Fibroblast of skin of left quadriceps (primary cell): ENCODE measurements at regions not wholly inside any gene's neighbourhood (a gene's known extent, or its start where the extent isn't known, plus 50 kb on each side); places are given as distances from the start of the nearest gene placed in this dataset.
"Not testable (repeated sequence)": the region's sequence is repeated elsewhere in the genome, so short reads cannot be mapped to it uniquely, and the experiment has no call there.

Experiments used
- DNase-seq, 2 experiments: peaks; one replicate each; pipeline ENCODE4 v3.0.0-alpha.2; 2013; ENCODE audit warnings: low read depth in 2 of 2

DNA sequence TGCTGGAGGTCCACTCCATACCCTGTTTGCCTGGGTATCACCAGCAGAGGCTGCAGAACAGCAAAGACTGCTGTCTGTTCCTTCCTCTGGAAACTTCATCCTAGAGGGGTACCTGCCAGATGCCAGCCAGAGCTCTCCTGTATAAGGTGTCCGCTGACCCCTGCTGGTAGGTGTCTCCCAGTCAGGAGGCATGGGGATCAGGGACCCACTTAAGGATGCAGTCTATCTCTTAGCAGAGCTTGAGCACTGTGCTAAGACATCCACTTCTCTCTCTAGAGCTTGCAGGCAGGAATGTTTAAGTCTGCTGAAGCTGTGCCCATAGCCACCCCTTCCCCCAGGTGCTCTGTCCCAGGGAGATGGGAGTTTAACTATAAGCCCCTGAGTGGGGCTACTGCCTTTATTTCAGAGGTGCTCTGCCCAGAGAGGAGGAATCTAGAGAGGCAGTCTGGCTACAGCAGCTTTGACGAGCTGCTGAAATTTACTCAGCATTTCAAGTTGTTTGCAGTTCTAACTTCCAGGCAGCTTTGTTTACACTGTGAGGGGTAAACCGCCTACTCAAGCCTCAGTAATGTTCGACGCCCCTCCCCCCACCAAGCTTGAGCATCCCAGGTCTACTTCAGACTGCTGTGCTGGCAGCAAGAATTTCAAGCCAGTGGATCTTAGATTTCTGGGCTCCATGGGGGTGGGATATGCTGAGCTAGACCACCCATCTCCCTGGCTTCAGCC lies 74.5 kb upstream of the GORAB start:
- not testable (repeated sequence) for DNase-seq

DNA sequence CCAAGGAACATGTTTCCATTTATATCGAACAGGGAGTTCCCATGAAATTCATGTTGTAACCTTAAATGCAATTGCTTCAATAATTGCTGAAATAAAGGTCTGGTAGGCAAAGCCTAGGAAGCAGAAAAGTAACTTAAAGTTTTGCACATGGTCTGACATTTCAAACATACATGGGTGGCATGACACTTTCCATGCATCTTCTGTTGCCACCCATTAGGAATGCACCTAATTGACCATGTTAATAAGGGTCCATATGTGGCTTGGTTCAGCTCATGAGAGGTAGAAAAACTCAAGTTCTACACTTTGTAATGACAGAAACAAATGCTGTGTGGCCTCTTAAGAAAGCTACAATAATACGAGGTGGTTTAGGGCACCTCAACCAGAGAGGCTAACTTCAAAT lies 72.0 kb upstream of the GORAB start:
- DNase-seq = no peak

DNA sequence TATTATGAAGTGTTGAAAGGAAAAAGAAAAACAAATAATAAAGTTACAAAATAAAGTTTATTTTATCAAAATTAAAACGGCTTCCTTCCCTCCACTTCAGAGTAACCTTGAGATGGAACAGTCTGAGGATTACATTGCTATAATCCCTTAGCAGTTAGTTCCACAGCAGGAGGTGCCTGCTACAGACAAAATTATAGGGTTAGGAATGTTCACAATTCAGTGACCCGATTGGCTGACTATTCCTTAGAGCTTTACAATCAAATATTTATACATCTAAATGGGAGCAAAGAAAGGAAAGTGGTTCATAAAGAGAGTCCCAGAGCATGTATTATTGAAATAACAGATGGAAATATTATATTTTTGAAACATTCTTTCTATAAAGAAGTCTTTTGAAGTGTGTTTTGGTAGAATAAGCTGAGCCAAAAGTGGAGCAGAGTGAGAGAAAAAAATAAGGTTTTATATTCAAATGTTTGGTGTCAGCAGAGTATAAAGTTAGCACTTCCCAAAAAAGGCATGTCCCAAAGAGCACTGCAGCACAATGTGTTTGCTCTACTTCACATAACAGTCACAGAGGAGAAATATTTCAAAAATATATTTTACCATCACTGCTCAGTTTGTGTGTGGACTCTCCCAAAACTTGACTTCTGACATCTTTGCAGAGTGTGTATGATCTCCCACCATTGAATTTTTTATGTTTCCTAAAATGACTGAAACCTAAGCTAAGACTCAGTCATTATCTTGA lies 71.4 kb upstream of the GORAB start:
- no peak for DNase-seq

DNA sequence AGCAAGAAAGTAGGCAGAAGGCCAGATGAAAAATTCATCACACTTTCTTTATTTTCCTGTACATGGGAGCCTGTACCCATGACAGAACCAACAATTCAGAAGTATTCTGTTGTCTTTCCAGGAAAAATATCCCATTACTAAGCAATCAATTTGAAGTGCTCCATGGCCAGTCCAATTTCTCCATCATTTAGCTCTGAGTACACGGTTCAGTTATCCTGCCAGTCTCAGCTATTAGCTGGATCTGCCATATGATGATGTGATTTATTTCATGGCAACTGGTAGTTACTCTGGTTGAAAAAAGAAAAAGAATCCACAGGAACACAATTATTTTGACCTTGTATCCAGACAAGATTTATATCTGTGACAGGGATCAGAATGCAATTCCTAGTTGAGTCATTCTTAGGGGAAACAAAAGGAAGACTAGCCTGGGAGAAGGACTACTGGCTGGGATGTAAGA lies 70.6 kb upstream of the GORAB start:
- DNase-seq = peak; percentile 62 to 70

DNA sequence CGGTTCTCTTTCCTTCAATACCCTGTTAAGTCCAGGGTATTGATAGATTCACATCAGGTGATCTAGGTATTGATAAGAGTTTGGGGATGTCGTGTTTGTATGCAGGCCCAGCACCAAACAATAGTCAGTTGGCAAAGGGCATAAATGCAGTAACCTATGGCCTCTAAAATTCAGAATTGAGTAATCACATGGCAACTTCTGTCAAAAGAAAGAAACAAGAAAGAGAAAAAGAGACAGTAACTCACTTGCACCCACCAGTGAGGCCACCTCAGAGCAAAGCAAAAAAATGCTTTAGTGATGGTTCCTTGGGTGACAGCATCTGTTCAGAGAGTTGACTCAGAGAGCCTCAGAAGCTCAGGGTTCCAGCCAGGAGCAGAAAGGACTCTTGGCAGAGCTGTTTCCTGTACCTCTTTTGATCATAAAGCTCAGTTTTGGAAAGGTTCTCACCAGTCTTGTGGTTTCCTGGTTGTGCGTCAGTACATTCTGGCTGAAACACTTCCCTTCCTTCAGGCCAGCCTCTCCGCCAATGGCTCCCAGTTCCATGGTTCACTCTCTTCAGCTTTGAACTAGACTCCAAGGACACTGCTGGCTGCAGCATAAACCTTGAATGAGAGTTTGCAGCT lies 70.1 kb upstream of the GORAB start:
- peak; percentile 74 for DNase-seq

DNA sequence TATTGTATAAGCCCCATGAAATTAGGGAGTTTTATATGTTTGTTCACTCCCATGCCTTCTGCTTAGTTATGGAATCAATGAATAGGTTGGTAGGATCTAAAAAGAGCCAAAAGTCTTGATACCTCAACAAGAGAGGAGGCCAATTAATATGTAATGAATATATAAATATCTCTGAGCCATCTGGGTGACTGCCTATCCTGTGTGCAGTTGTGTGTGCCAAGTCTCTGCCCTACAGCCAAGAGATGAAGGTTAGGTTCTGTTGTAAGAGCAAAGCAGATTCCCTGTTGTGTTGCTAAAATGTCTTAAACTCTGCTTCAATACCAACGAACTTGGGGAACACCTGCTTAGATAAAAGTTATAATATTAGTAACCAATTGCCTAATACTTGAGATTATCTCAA lies 61.8 kb upstream of the GORAB start:
- DNase-seq = no peak

DNA sequence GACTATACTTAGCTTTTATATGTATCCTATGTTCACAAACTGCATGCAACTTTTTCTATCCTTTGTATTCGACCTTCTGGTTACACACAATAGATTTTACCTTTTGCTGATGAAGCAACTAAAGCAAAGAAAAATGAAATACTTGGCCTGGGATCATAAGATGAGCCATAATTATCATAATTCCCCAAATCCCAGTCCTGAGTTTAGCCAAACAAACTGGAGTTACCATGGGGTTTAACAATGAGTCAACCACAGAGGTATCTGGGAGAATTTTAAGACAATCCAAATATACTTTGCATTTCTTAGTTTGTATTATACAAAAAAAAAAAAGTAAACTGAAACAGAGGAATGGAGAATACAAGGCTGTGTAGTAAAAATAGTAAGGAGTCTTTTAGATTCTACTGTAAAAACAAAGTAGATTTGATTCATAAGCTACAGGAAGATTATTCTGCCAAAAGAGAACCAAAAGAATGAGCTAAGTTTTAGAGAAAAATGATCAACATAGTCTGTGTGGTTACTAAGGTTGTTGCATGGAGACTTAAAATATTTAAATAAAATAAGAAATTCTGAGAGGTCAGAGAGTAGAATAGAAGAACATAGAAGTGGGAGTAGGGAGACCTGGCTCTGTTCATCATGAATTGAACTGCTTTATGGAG lies 60.4 kb upstream of the GORAB start:
- DNase-seq = peak; percentile 46 to 51

DNA sequence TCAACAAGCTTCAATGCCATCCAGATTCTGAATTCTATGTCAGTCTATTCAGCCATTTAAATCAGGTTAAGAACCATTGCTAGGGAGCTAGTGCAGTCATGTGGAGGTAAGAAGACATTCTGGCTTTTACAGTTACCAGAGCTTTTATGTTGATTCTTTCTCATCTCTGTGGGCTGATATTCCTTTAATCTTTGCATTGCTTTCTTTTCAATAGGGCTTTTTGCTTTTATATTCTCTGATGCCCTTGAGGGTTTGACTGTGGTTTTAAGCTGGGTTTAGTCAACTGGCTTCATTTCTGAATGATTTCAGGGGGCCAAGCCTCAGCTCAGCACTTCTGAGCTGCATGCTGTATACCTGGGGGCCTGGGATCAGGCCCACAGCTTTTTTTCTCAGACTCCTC lies 51.0 kb upstream of the GORAB start:
- no peak for DNase-seq
